ENCODE measurements at regions not wholly inside any gene's neighbourhood (a gene's known extent, or its start where the extent isn't known, plus 50 kb on each side); places are given as distances from the start of the nearest gene placed in this dataset.

DNA sequence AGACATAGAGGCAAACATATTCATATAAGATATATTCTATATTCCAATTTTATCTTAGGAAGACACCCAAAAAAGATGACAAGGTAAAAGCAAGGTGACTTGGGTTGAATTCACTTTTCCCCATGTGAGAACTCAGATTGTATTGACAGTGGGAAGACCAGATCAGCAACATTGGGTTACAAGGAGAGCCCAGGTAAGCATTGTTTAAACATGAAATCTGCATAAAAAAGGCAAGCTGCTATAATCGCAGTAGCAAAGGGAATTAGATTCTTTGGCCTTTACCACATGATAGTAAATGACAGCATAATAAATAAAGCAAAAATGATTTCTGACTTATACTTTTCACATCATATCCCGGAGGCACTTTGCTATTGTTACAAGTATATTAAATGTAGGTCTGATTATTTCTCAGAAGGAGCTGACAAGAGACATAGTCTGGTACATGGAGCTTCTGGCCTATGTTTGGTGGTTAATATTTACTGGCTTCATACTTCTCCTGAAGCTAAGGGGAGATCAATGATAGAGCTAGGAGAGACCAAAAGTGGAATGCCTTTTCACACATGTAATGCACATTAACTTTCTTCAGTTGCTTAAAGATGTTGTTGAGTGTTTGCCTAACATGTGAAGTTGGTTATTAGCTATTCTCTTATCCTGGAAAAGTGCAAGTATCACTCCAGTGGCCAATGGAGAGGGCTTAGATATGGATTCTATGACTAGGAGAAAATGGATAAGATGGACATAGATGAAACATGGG lies 53.1 kb upstream of the EEF1E1 start:
- Histone ChIP-seq H3K9ac (ENCODE audit: insufficient read depth in 1 of 2, low read length in 2 of 2) (no peak overlapping the region), H3K27ac (ENCODE audit: low read depth in 1 of 2, low read length in 1 of 2) (no peak overlapping the region), H3K9me3 (ENCODE audit: control insufficient read depth in 4 of 4, insufficient read depth in 3 of 4, low read length in 3 of 4) (no peaks in the 10 kb centered on the region), H3K4me3 (no peak overlapping the region), H3K4me1 (ENCODE audit: control insufficient read depth in 5 of 5, insufficient read depth in 5 of 5, low read length in 5 of 5) (no peaks in the 10 kb centered on the region), H3K27me3 (ENCODE audit: control insufficient read depth in 3 of 3, insufficient read depth in 3 of 3, low read length in 2 of 3) (no peaks in the 10 kb centered on the region), H3K36me3 (ENCODE audit: control insufficient read depth in 4 of 4, insufficient read depth in 4 of 4, low read length in 4 of 4) (no peaks in the 10 kb centered on the region)
- no peak for ATAC-seq (ENCODE audit: insufficient read depth, low FRiP score)
- 58 to 79% methylated on average over 2 of the region's 2 CpGs for WGBS, 2 donors
- TF ChIP-seq, protein P1, sequence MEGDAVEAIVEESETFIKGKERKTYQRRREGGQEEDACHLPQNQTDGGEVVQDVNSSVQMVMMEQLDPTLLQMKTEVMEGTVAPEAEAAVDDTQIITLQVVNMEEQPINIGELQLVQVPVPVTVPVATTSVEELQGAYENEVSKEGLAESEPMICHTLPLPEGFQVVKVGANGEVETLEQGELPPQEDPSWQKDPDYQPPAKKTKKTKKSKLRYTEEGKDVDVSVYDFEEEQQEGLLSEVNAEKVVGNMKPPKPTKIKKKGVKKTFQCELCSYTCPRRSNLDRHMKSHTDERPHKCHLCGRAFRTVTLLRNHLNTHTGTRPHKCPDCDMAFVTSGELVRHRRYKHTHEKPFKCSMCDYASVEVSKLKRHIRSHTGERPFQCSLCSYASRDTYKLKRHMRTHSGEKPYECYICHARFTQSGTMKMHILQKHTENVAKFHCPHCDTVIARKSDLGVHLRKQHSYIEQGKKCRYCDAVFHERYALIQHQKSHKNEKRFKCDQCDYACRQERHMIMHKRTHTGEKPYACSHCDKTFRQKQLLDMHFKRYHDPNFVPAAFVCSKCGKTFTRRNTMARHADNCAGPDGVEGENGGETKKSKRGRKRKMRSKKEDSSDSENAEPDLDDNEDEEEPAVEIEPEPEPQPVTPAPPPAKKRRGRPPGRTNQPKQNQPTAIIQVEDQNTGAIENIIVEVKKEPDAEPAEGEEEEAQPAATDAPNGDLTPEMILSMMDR (IDR thresholded peaks at IDR 0.05; ENCODE audit: control extremely low read depth, extremely low read depth), result no peak
- DNase-seq, result peak in 1 of 3 donors; percentile 23

Data from lung (tissue), 11 donors.